Adrenal gland (tissue), 9 donors: ENCODE measurements at regions not wholly inside any gene's neighbourhood (a gene's known extent, or its start where the extent isn't known, plus 50 kb on each side); places are given as distances from the start of the nearest gene placed in this dataset.

Experiments
- DNase-seq, 7 donors: peaks; one replicate each; pipeline ENCODE4 v3.0.0-alpha.2; 2019 to 2020
- H3K27ac ChIP-seq, 5 donors: fragments of 200-600 bp; sonication (generic) in 4 of 5; 1 replicate in 3 of 5; 2 replicates in 2 of 5; pipeline versions ENCODE4 v1.5.1 to v1.8.0; 2016 to 2020; ENCODE audit warnings: mild to moderate bottlenecking in 1 of 5
- H3K27me3 ChIP-seq: fragments of 200-600 bp; 2 replicates; pipeline ENCODE4 v1.8.0; 2021
- H3K36me3 ChIP-seq, 2 donors: fragments of 200-600 bp; replicated peaks in 1 of 2; 1 replicate in 1 of 2; 2 replicates in 1 of 2; pipeline versions ENCODE4 v1.5.1 to v1.8.0; 2018 to 2022
- H3K4me1 ChIP-seq, 2 donors: fragments of 200-600 bp; replicated peaks in 1 of 2; 1 replicate in 1 of 2; 2 replicates in 1 of 2; pipeline versions ENCODE4 v1.5.1 to v1.8.0; 2018 to 2021
- H3K4me3 ChIP-seq, 4 donors: fragments of 200-600 bp; sonication (generic) in 3 of 4; one replicate each; pipeline ENCODE4 v1.5.1; 2016 to 2018
- H3K9me3 ChIP-seq, 3 donors: fragments of 200-600 bp; sonication (generic) in 1 of 3; replicated peaks in 1 of 3; 1 replicate in 2 of 3; 2 replicates in 1 of 3; pipeline versions ENCODE4 v1.5.1 to v1.8.0; 2016 to 2021
- POLR2A ChIP-seq, 2 donors: fragments of 450-650 bp; IDR thresholded peaks; one replicate each; pipeline ENCODE4 v1.6.1; 2017; ENCODE audit warnings: antibody characterized with exemption in 2 of 2, mild to moderate bottlenecking in 2 of 2, moderate library complexity in 1 of 2
- WGBS, 4 donors: extraction: QIAGEN DNeasy Blood & Tissue Kit in 2 of 4; methylation state at CpG; one replicate each; pipeline versions ENCODE4 v1.1.5 to v1.1.7; 2013 to 2017; 5-methylcytosine and 5-hydroxymethylcytosine counted together
- intact Hi-C, 2 donors: fragments of 100-400 bp; cut with DNase I; formaldehyde crosslinking; loops; one replicate each; pipeline versions ENCODE4 v1.14.1 to v1.15.0; 2022 to 2023
- TF ChIP-seq, protein P1 (sequence below), 6 experiments: fragments of 450-650 bp in 4 of 6; fragments of 200-600 bp in 2 of 6; sonication (generic) in 1 of 6; IDR thresholded peaks; 1 replicate in 5 of 6; 2 replicates in 1 of 6; pipeline versions ENCODE4 v1.5.1 to v1.8.0; 2016 to 2021; ENCODE audit warnings: antibody characterized with exemption in 6 of 6, mild to moderate bottlenecking in 2 of 6, moderate library complexity in 1 of 6
- donor health status: healthy with polysubstance abuse.
- donor health status: Bipolar disorder and iron deficiency.
- donor health status: DM: yes; HTN: yes; CAD: no.
- donor health status: DM: no; HTN: no; CAD: no.
- donor health status: DM: no; HTN: no; CAD: no.

DNA sequence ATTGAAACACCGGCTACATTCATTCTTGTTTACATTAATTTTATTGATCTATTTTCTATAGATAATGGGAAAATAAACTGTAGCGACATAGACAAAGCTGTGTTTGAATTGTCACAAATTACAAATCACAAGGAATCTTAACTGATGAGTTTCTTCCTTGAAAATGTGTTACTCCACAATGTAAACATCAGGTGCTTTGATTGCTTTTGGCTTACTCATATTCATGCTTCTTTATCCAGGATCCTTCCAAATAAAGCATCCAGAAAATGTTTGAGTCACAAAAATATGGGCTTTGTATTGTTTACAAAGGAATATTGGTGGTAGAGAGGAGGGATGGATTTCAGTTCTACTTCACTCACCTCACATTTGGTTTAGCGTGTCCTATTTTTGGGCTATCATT lies 64.0 kb downstream of the BMP2 start:
- no peaks in the 10 kb centered on the region for H3K9me3 ChIP-seq
- no peak overlapping the region for H3K4me3 ChIP-seq
- WGBS, 4 donors: 89 to 94% (median 91%) methylated on average over 3 of the region's 3 CpGs
- intact Hi-C loops: no loop called here
- no peaks in the 10 kb centered on the region for H3K4me1 ChIP-seq
- H3K36me3 ChIP-seq: no peaks in the 10 kb centered on the region
- TF ChIP-seq, protein P1, sequence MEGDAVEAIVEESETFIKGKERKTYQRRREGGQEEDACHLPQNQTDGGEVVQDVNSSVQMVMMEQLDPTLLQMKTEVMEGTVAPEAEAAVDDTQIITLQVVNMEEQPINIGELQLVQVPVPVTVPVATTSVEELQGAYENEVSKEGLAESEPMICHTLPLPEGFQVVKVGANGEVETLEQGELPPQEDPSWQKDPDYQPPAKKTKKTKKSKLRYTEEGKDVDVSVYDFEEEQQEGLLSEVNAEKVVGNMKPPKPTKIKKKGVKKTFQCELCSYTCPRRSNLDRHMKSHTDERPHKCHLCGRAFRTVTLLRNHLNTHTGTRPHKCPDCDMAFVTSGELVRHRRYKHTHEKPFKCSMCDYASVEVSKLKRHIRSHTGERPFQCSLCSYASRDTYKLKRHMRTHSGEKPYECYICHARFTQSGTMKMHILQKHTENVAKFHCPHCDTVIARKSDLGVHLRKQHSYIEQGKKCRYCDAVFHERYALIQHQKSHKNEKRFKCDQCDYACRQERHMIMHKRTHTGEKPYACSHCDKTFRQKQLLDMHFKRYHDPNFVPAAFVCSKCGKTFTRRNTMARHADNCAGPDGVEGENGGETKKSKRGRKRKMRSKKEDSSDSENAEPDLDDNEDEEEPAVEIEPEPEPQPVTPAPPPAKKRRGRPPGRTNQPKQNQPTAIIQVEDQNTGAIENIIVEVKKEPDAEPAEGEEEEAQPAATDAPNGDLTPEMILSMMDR (IDR thresholded peaks at IDR 0.05): no peak
- no peak for TF ChIP-seq POLR2A (IDR thresholded peaks at IDR 0.05)
- H3K27me3 ChIP-seq: no peaks in the 10 kb centered on the region
- DNase-seq: no peak
- no peak overlapping the region for H3K27ac ChIP-seq

DNA sequence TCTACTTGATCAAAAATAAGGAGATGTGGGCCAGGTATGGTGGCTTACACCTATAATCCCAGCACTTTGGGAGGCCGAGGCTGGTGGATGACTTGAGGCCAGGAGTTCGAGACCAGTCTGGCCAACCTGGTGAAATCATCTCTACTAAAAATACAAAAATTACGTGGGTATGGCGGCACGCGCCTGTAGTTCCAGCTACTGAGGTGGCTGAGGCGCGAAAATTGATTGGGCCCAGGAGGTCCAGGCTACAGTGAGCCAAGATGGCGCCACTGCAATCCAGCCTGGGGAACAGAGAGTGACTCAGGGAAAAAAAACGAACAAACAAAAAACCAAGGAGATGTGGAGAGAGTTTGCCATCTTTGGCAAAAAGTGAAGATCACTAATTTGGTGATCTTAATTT lies 65.3 kb downstream of the BMP2 start:
- intact Hi-C loops: no loop called here
- no peak for TF ChIP-seq POLR2A (IDR thresholded peaks at IDR 0.05)
- TF ChIP-seq, protein P1 (IDR thresholded peaks at IDR 0.05): no peak
- Histone ChIP-seq H3K4me3 (no peak overlapping the region), H3K9me3 (no peaks in the 10 kb centered on the region), H3K27me3 (no peaks in the 10 kb centered on the region), H3K4me1 (no peaks in the 10 kb centered on the region), H3K36me3 (no peaks in the 10 kb centered on the region), H3K27ac (no peak overlapping the region)
- 90 to 95% (median 93%) methylated on average over 10 of the region's 10 CpGs for WGBS, 4 donors
- no peak for DNase-seq

DNA sequence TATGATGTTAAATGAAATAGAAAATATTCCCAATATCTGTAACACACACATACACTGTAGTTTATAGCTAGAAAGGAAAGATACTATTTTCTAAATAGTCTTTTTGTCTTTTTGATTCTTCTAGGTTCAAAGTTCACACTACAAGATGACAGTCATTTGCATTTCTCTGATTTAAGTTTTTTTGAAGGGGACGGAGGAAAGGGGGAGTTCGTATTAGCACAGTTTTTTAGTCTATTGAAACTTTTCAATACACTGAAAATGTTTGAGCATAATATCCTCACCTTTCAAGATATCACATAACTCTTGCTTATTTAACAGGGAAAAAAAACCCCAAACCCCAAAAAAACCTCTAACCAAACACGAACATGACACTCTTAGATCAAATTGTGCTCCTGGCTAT lies 68.1 kb downstream of the BMP2 start:
- TF ChIP-seq, protein P1 (IDR thresholded peaks at IDR 0.05): no peak
- no peak for TF ChIP-seq POLR2A (IDR thresholded peaks at IDR 0.05)
- intact Hi-C loops: no loop called here
- no peak for DNase-seq
- no peak overlapping the region for H3K4me3 ChIP-seq
- H3K9me3 ChIP-seq: no peaks in the 10 kb centered on the region
- H3K36me3 ChIP-seq: no peaks in the 10 kb centered on the region
- 70 to 82% (median 75%) methylated on average over 3 of the region's 3 CpGs for WGBS, 4 donors
- H3K27me3 ChIP-seq: peaks cover 11% of the 10 kb centered on the region
- H3K4me1 ChIP-seq: no peaks in the 10 kb centered on the region
- no peak overlapping the region for H3K27ac ChIP-seq

DNA sequence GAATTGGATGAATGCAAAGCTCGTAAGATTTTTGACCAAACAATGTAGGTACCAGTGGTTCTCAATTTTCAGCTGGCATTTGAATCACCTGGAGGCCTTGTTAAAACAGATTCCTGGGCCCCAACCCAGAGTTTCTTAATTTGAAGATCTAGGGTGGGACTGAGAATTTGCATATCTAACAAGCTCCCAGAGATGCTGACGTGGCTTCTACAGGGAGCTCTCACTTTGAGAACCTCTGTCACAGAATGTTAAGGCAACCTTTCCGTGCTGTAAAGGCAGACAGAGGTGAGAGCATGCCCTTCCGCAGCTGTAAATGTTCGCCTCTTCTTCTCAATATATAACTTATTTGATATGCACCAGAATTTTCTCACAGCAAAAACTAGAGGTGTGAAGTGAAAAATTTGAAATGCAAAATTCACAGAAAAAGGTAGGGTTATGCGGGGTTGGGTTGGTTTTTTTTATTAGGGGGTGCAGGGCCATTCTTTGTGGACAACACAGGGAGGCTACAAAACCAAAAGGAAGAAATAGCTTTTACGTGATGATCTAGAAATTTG lies 69.4 kb downstream of the BMP2 start:
- 83 to 84% (median 83%) methylated on average over 7 of the region's 7 CpGs for WGBS, 4 donors
- Histone ChIP-seq H3K27ac (no peak overlapping the region), H3K9me3 (no peaks in the 10 kb centered on the region), H3K4me1 (no peaks in the 10 kb centered on the region), H3K4me3 (no peak overlapping the region), H3K36me3 (no peaks in the 10 kb centered on the region), H3K27me3 (peaks cover 11% of the 10 kb centered on the region)
- DNase-seq: no peak
- intact Hi-C loops: no loop called here
- TF ChIP-seq, protein P1 (IDR thresholded peaks at IDR 0.05): no peak
- TF ChIP-seq POLR2A (IDR thresholded peaks at IDR 0.05): no peak
